ENCODE measurements at regions not wholly inside any gene's neighbourhood (a gene's known extent, or its start where the extent isn't known, plus 50 kb on each side); places are given as distances from the start of the nearest gene placed in this dataset.

- Histone ChIP-seq H3K4me1 (no peaks in the 10 kb centered on the region), H3K36me3 (no peaks in the 10 kb centered on the region), H3K27me3 (replicated peaks in 1 of 7) (no peaks in the 10 kb centered on the region), H3K27ac (no peak overlapping the region), H3K4me3 (no peak overlapping the region), H3K9me3 (peaks cover 0 to 3% (median 0%) of the 10 kb centered on the region in 8 donors)
- TF ChIP-seq POLR2AphosphoS5 (IDR thresholded peaks at IDR 0.05) (no peak), POLR2A (IDR thresholded peaks at IDR 0.05) (no peak), CTCF (IDR thresholded peaks at IDR 0.05 in 8 of 11, conservative IDR thresholded peaks at IDR 0.05 in 3 of 11) (no peak)
- WGBS, 5 donors, result 71 to 80% (median 78%) methylated on average over 4 of the region's 4 CpGs
- intact Hi-C loops (cut with DNase I; ENCODE audit: low total_unique reads), result no loop called here
- no peak for DNase-seq
These were observed 78.9 kb upstream of the ADRA1D start for GRCh38 chr20:4327956-4328355.

- H3K27ac ChIP-seq, result no peak overlapping the region
- H3K36me3 ChIP-seq, result no peaks in the 10 kb centered on the region
- 38 to 63% (median 51%) methylated on average over 3 to 4 of the region's 4 CpGs for WGBS, 5 donors
- no peaks in the 10 kb centered on the region for H3K27me3 ChIP-seq (replicated peaks in 1 of 7)
- H3K4me1 ChIP-seq, result no peaks in the 10 kb centered on the region
- TF ChIP-seq CTCF (IDR thresholded peaks at IDR 0.05 in 8 of 11, conservative IDR thresholded peaks at IDR 0.05 in 3 of 11), result no peak
- TF ChIP-seq POLR2A (IDR thresholded peaks at IDR 0.05), result no peak
- no peak for TF ChIP-seq POLR2AphosphoS5 (IDR thresholded peaks at IDR 0.05)
- H3K4me3 ChIP-seq, result no peak overlapping the region
- H3K9me3 ChIP-seq, result peaks cover 0 to 3% (median 0%) of the 10 kb centered on the region in 8 donors
- intact Hi-C loops (cut with DNase I; ENCODE audit: low total_unique reads), result no loop called here
- DNase-seq, result no peak
These were observed 77.3 kb upstream of the ADRA1D start for GRCh38 chr20:4326195-4327065.

GRCh38 chr20:4325548-4326187 lies 76.6 kb upstream of the ADRA1D start:
- TF ChIP-seq CTCF (IDR thresholded peaks at IDR 0.05 in 8 of 11, conservative IDR thresholded peaks at IDR 0.05 in 3 of 11) (no peak), POLR2A (IDR thresholded peaks at IDR 0.05) (no peak), POLR2AphosphoS5 (IDR thresholded peaks at IDR 0.05) (no peak)
- no peak overlapping the region for H3K27ac ChIP-seq
- H3K4me3 ChIP-seq, result no peak overlapping the region
- intact Hi-C loops (cut with DNase I; ENCODE audit: low total_unique reads), result no loop called here
- 58 to 76% (median 63%) methylated on average over 8 of the region's 8 CpGs for WGBS, 5 donors
- no peak for DNase-seq
- no peaks in the 10 kb centered on the region for H3K27me3 ChIP-seq (replicated peaks in 1 of 7)
- H3K9me3 ChIP-seq, result peaks cover 0 to 3% (median 0%) of the 10 kb centered on the region in 8 donors
- H3K36me3 ChIP-seq, result no peaks in the 10 kb centered on the region
- H3K4me1 ChIP-seq, result no peaks in the 10 kb centered on the region

- H3K4me3 ChIP-seq, result no peak overlapping the region
- 74 to 82% (median 76%) methylated on average over 5 of the region's 5 CpGs for WGBS, 5 donors
- no peak for DNase-seq
- H3K27ac ChIP-seq, result no peak overlapping the region
- no peaks in the 10 kb centered on the region for H3K27me3 ChIP-seq (replicated peaks in 1 of 7)
- intact Hi-C loops (cut with DNase I; ENCODE audit: low total_unique reads), result no loop called here
- H3K36me3 ChIP-seq, result no peaks in the 10 kb centered on the region
- no peaks in the 10 kb centered on the region for H3K4me1 ChIP-seq
- TF ChIP-seq POLR2A (IDR thresholded peaks at IDR 0.05) (no peak), POLR2AphosphoS5 (IDR thresholded peaks at IDR 0.05) (no peak), CTCF (IDR thresholded peaks at IDR 0.05 in 8 of 11, conservative IDR thresholded peaks at IDR 0.05 in 3 of 11) (no peak)
- H3K9me3 ChIP-seq, result peaks cover 0 to 3% (median 0%) of the 10 kb centered on the region in 8 donors
These were observed 75.6 kb upstream of the ADRA1D start for GRCh38 chr20:4324611-4325243.
